GM18909 (cell line): ENCODE measurements at regions not wholly inside any gene's neighbourhood (a gene's known extent, or its start where the extent isn't known, plus 50 kb on each side); places are given as distances from the start of the nearest gene placed in this dataset.

Experiments
- ATAC-seq: cut with Tn5 transposase; IDR thresholded peaks from one replicate; pipeline ENCODE4 v1.9.1; 2021; ENCODE audit warnings: mild to moderate bottlenecking; ENCODE audit not compliant: unreplicated experiment, poor library complexity

GRCh38 chr1:4336507-4336906 lies 317.9 kb upstream of the AJAP1 start:
- no peak for ATAC-seq

- no peak for ATAC-seq
These were observed 313.0 kb upstream of the AJAP1 start for GRCh38 chr1:4341421-4341820.

DNA sequence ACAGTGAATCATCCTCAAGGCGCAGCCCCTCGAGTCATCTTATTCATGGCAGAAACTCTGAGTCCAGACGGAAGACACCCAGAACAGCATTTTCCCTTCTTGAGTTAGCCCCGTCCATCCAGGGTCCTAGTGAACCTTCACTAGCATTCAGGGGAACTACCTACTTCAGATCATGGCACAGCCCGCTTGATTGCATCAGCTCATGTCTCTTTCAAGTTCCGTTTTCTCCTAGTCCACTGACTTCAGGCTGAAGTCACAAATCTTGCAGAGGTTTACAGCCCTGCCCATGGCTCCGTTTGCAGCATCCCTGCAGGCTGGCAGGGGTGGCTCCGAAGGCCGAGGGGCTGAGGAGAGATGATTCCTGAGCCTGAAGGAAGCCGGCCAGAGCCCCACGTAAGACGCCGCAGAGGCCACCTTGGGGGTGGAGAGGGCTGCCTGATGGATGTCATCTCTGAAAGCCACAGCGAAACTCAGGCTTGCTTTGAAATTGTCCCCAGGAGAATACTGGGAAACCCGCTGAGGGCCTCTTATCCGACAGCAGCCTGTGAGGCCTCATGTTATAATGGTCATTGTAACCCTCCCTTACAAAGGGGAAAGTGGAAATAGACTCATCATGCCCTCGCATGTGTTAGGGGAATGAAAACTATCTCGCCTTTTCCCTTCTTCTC lies 310.2 kb upstream of the AJAP1 start:
- ATAC-seq = no peak

- no peak for ATAC-seq
These were observed 309.3 kb upstream of the AJAP1 start for GRCh38 chr1:4345094-4345493.

- no peak for ATAC-seq
These were observed 308.3 kb upstream of the AJAP1 start for GRCh38 chr1:4346131-4346530.

DNA sequence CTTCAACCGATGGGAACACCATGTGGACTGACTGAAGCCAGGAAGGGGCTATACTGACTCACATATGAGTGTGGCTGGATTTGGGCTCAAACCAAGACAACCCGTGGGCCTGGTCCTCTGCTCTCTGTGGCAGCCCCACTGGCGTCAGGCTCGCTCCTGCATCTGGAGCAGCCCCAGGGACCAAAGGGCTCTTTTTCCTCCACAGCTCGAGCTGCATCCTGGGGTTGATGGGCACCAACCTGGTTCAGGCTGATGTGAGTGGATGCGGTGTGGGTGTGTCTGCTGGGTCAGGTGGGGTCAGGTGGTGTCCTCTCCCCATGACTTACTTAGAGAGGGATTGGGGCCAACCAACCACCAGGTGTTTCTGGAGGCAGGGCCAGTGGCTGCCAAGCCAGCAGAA lies 303.0 kb upstream of the AJAP1 start:
- ATAC-seq = no peak

DNA sequence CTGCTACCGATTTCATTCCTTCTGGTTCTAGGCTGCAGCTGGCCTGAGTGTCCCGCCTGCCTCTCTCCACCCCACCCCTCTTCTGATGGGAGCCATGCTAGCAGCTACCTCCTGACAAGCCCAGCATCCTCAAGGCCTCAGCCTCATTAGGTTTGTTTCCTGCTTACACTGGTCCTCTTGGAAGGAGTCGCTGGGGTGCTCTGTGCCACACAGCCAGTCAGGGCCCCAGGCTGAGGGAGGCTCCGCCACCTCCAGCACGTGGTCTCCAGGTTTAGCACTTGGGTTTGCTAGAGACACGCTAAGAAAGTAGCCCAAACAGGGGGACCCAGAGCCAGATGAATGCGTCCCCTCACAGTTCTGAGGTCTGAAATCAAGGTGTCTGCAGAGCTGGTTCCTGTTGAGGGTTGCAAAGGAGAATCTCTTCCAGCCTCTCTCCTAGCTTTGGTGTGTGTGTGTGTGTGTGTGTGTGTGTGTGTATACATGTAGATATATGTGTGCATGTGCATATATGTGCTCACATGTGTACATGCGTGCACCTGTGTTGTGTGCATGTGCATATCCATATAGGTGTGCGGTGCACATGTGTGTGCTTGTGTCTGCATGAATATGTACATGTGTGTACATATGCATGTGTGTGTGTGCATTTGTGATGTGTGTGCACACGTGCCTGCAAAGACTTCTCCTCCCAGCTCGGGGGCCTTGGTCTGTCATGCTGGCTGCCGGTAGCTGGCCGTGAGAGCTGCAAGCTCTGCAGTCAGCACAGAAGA lies 301.1 kb upstream of the AJAP1 start:
- no peak for ATAC-seq

- no peak for ATAC-seq
These were observed 298.6 kb upstream of the AJAP1 start for GRCh38 chr1:4355839-4356238.

- ATAC-seq = no peak
These were observed 291.9 kb upstream of the AJAP1 start for GRCh38 chr1:4362314-4363044.

- no peak for ATAC-seq
These were observed 288.3 kb upstream of the AJAP1 start for GRCh38 chr1:4366091-4366490.

GRCh38 chr1:4367230-4367777 lies 287.1 kb upstream of the AJAP1 start:
- no peak for ATAC-seq

DNA sequence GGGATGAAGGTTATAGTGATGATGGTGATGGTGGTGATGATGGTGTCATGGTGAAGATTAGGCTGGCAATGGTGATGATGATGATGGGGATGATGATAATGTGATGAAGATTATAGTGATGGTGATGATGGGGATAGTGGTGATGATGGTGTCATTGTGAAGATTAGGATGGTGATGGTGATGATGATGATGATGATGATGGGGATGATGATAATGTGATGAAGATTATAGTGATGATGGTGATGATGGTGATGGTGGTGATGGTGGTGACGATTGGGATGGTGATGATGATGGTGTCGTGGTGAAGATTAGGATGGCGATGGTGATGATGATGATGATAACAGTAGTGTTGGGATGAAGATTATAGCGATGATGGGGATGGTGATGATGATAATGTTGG lies 285.1 kb upstream of the AJAP1 start:
- no peak for ATAC-seq

DNA sequence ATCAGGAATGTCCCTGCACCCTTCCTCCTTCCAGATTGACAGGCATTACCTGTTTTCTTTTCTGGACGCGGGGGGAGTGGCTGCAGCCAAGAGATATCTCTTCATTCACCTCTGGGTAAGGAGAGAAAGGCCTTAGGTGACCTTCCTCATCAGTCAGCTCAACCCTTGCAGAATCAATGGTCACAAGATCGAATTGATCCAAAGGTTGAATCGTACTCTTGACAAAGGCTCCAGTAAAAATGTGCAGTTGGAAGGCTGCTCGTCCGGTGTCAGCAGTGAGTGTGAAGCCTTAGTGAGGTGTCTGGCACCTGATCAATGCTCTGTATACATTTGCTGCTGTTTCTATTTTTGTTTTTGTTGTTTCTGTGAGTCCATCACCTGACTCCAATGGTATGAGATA lies 282.6 kb upstream of the AJAP1 start:
- no peak for ATAC-seq

GRCh38 chr1:4375812-4376211 lies 278.6 kb upstream of the AJAP1 start:
- ATAC-seq = no peak

DNA sequence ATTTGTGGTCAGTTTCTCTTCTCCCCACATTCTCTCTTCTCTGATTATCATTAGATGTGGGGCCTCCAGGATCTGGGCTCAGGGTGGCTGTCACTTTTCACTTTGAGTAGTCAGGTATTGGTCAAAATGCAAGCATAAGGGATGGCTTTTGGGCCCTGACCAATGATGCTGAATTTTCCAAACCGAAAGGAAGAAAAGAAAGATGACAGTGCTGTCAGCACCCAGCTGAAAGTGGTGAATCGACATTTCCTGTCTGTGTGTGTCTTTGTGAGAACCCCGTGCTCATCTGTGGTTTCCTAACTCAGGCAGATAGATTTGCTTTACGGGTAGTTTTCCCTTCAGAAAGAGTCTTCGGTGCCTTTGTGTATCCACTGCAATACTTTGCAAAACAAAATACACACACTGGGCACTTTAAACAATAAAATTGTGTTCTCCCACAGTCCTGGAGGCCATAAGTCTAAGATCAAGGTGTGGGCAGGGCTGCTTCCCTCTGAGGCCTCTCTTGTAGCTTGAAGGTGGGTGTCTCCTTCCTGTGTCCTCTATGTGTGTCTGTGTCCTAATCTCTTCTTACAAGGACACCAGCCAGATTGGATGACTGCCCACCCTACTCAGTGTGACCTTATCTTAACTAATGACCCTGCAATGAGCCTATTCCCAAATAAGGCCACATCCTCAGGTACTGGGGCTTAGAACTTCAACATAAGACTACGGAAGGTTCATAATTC lies 274.8 kb upstream of the AJAP1 start:
- no peak for ATAC-seq

GRCh38 chr1:4380564-4381168 lies 273.7 kb upstream of the AJAP1 start:
- no peak for ATAC-seq

- no peak for ATAC-seq
These were observed 261.2 kb upstream of the AJAP1 start for GRCh38 chr1:4393191-4393590.

DNA sequence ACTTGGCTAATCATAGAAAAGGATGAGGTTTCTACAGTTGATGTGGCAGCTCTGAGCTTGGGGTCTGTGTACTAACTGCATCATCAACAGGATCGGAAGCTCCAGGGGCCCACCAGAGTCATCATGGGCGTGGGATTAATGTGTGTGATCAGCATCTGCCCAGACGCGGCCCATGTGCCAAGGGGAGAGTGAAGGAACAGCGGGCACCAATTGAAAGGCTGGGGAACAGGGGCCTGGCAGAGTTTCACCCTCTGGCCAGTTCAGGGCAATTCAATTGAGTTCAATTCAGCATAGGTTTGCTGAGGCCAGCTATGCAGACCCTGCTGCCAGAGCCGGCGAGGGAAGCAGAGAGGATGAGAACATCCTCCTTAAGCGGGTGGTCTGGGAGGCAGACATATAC lies 260.0 kb upstream of the AJAP1 start:
- ATAC-seq = no peak

GRCh38 chr1:4395158-4395557 lies 259.3 kb upstream of the AJAP1 start:
- ATAC-seq = no peak

- no peak for ATAC-seq
These were observed 258.7 kb upstream of the AJAP1 start for GRCh38 chr1:4395676-4396075.
